ENCODE measurements at regions not wholly inside any gene's neighbourhood (a gene's known extent, or its start where the extent isn't known, plus 50 kb on each side); places are given as distances from the start of the nearest gene placed in this dataset.

DNA sequence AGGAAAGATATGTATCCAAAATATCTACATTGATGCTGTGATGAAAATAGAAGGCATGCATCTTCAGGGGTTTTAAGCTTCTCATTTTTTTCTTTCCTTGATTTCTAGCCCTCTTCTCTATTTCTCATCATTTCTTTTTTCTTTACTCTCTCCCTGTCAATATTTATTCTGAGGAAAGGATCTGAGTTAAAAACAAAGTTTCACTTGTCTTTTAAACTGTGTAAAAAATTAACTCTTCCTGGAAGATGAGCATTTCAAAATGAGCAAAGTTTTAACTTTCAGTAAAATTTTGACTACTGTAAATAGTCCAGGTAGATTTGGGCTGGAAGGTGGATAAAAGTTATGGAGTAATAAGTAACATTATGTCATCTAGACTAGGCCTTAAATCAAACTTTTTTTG is 500.2 kb upstream of the GBE1 start:
- CTCF ChIA-PET: no interaction called here

GRCh38 chr3:82261013-82261412 is 499.6 kb upstream of the GBE1 start:
- no peak for TF ChIP-seq CTCF (IDR thresholded peaks at IDR 0.05; ENCODE audit: insufficient read depth, low read depth, low read length)
- Histone ChIP-seq H3K36me3 (ENCODE audit: control insufficient read depth, insufficient read depth, low read length) (no peaks in the 10 kb centered on the region), H3K27me3 (ENCODE audit: control insufficient read depth, insufficient read depth, low read length) (no peaks in the 10 kb centered on the region), H3K4me3 (ENCODE audit: low read depth, low read length) (no peak overlapping the region)
- CTCF ChIA-PET: no interaction called here
- POLR2A ChIA-PET: no interaction called here
- DNase-seq (ENCODE audit: low read depth): no peak

More for the DNA sequence above, 500.2 kb upstream of the GBE1 start:
- H3K4me3 ChIP-seq (ENCODE audit: low read depth, low read length): no peak overlapping the region
- no peaks in the 10 kb centered on the region for H3K27me3 ChIP-seq (ENCODE audit: control insufficient read depth, insufficient read depth, low read length)
- POLR2A ChIA-PET: no interaction called here
- no peaks in the 10 kb centered on the region for H3K36me3 ChIP-seq (ENCODE audit: control insufficient read depth, insufficient read depth, low read length)
- DNase-seq (ENCODE audit: low read depth): no peak
- no peak for TF ChIP-seq CTCF (IDR thresholded peaks at IDR 0.05; ENCODE audit: insufficient read depth, low read depth, low read length)

- H3K36me3 ChIP-seq (ENCODE audit: control insufficient read depth, insufficient read depth, low read length): no peaks in the 10 kb centered on the region
- ChIA-PET POLR2A (no interaction called here), CTCF (no interaction called here)
- H3K27me3 ChIP-seq (ENCODE audit: control insufficient read depth, insufficient read depth, low read length): no peaks in the 10 kb centered on the region
- no peak overlapping the region for H3K4me3 ChIP-seq (ENCODE audit: low read depth, low read length)
- TF ChIP-seq CTCF (IDR thresholded peaks at IDR 0.05; ENCODE audit: insufficient read depth, low read depth, low read length): no peak
- no peak for DNase-seq (ENCODE audit: low read depth)
These were observed 498.5 kb upstream of the GBE1 start for GRCh38 chr3:82259994-82260393.

DNA sequence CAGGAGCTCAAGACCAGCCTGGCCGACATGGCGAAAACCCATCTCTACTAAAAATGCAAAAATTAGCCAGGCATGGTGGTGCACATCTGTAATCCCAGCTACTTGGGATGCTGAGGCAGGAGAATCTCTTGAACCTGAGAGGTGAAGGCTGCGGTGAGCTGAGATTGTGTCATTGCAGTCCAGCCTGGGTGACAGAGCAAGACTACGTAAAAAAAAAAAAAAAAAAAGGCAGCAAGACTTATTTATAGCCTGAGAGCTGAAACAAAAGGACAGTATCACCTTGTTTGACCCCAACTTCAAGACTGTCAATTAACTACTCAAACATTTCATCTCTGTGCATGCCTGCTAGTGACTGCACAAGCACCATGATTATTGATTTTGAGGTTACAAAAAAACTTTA is 478.9 kb upstream of the GBE1 start:
- DNase-seq (ENCODE audit: low read depth): no peak
- TF ChIP-seq CTCF (IDR thresholded peaks at IDR 0.05; ENCODE audit: insufficient read depth, low read depth, low read length): no peak
- ChIA-PET POLR2A (no interaction called here), CTCF (no interaction called here)
- Histone ChIP-seq H3K36me3 (ENCODE audit: control insufficient read depth, insufficient read depth, low read length) (no peaks in the 10 kb centered on the region), H3K4me3 (ENCODE audit: low read depth, low read length) (no peak overlapping the region), H3K27me3 (ENCODE audit: control insufficient read depth, insufficient read depth, low read length) (no peaks in the 10 kb centered on the region)

GRCh38 chr3:82236257-82236656 is 474.8 kb upstream of the GBE1 start:
- no peak for TF ChIP-seq CTCF (IDR thresholded peaks at IDR 0.05; ENCODE audit: insufficient read depth, low read depth, low read length)
- Histone ChIP-seq H3K36me3 (ENCODE audit: control insufficient read depth, insufficient read depth, low read length) (no peaks in the 10 kb centered on the region), H3K4me3 (ENCODE audit: low read depth, low read length) (no peak overlapping the region), H3K27me3 (ENCODE audit: control insufficient read depth, insufficient read depth, low read length) (no peaks in the 10 kb centered on the region)
- CTCF ChIA-PET: no interaction called here
- POLR2A ChIA-PET: no interaction called here
- no peak for DNase-seq (ENCODE audit: low read depth)
